HEK293T (cell line): ENCODE measurements at regions not wholly inside any gene's neighbourhood (a gene's known extent, or its start where the extent isn't known, plus 50 kb on each side); places are given as distances from the start of the nearest gene placed in this dataset.

Experiments
- CTCF ChIA-PET: fragments of 350-600 bp; formaldehyde crosslinking; extraction: SDS; loops from one replicate; lab custom pipeline; 2021; ENCODE audit warnings: antibody characterized with exemption, inconsistent platforms; lab: Yijun Ruan, JAX
- POLR2A ChIA-PET: fragments of 350-600 bp; formaldehyde crosslinking; extraction: SDS; loops from one replicate; lab custom pipeline; 2020; ENCODE audit warnings: antibody characterized with exemption, inconsistent platforms; lab: Yijun Ruan, JAX
- DNase-seq: peaks from one replicate; pipeline ENCODE4 v3.0.0; 2012; ENCODE audit warnings: mixed read lengths; ENCODE audit errors: extremely low spot score
- ARNT ChIP-seq: fragments of 450-650 bp; IDR thresholded peaks from 2 replicates; pipeline ENCODE4 v1.6.1; 2017; ENCODE audit warnings: mild to moderate bottlenecking
- BHLHE40 ChIP-seq: fragments of 450-650 bp; IDR thresholded peaks from 2 replicates; pipeline ENCODE4 v1.6.1; 2016; ENCODE audit warnings: mild to moderate bottlenecking, moderate library complexity, borderline replicate concordance
- CTBP1 ChIP-seq: fragments of 450-650 bp; IDR thresholded peaks from 2 replicates; pipeline ENCODE4 v1.6.1; 2016; ENCODE audit warnings: borderline replicate concordance
- ELF4 ChIP-seq: fragments of 450-650 bp; IDR thresholded peaks from 2 replicates; pipeline ENCODE4 v1.6.1; 2017; ENCODE audit warnings: antibody characterized with exemption
- FOXA1 ChIP-seq: fragments of 450-650 bp; IDR thresholded peaks from 2 replicates; pipeline ENCODE4 v1.6.1; 2016; ENCODE audit warnings: mild to moderate bottlenecking
- FOXK2 ChIP-seq: fragments of 450-650 bp; IDR thresholded peaks from 2 replicates; pipeline ENCODE4 v1.6.1; 2016; ENCODE audit warnings: mild to moderate bottlenecking
- FOXM1 ChIP-seq: fragments of 450-650 bp; IDR thresholded peaks from 2 replicates; pipeline ENCODE4 v1.6.1; 2017; ENCODE audit warnings: mild to moderate bottlenecking, borderline replicate concordance
- HDGF ChIP-seq: fragments of 450-650 bp; IDR thresholded peaks from 2 replicates; pipeline ENCODE4 v1.6.1; 2017; ENCODE audit warnings: antibody characterized with exemption, borderline replicate concordance
- L3MBTL2 ChIP-seq: fragments of 450-650 bp; conservative IDR thresholded peaks from 2 replicates; pipeline ENCODE4 v1.6.1; 2016; ENCODE audit warnings: mild to moderate bottlenecking
- LEF1 ChIP-seq: fragments of 450-650 bp; IDR thresholded peaks from 2 replicates; pipeline ENCODE4 v1.6.1; 2017; ENCODE audit warnings: mild to moderate bottlenecking, borderline replicate concordance
- NFRKB ChIP-seq: fragments of 450-650 bp; IDR thresholded peaks from 2 replicates; pipeline ENCODE4 v1.6.1; 2016; ENCODE audit warnings: mild to moderate bottlenecking, moderate library complexity
- SP1 ChIP-seq: fragments of 450-650 bp; IDR thresholded peaks from 2 replicates; pipeline ENCODE4 v1.6.1; 2017
- SUZ12 ChIP-seq: fragments of 450-650 bp; IDR thresholded peaks from 2 replicates; pipeline ENCODE4 v1.6.1; 2016; ENCODE audit warnings: mild to moderate bottlenecking
- TARDBP ChIP-seq: fragments of 450-650 bp; IDR thresholded peaks from 2 replicates; pipeline ENCODE4 v1.6.1; 2016
- ZNF384 ChIP-seq: fragments of 450-650 bp; IDR thresholded peaks from 2 replicates; pipeline ENCODE4 v1.6.1; 2016
- TF ChIP-seq, protein P1 (sequence below): fragments of 450-650 bp; IDR thresholded peaks from 2 replicates; pipeline ENCODE4 v1.6.1; 2016

DNA sequence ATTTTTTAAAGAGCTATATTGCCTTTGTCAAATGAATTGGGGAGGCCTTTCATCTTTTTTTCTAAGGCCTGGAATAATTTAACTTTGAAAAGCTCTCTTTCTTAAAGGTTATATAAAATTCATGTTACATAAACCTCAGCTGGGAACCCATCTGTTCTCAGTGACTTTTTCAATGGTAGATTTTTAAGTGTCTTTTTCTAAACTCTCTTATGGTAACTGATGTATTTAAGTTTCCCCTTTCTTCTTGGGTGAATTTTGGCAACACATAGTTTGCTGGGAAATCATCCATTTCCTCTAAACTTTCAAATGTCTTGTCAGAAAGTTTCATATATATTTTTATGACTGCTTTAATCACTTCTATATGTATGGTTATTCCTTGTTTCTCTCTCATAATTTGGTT is 362.2 kb upstream of the KLF6 start:
- no peak for DNase-seq
- ChIA-PET CTCF (no interaction called here), POLR2A (no interaction called here)
- TF ChIP-seq L3MBTL2 (no peak), TARDBP (no peak), SUZ12 (no peak), CTBP1 (no peak), FOXK2 (no peak), BHLHE40 (no peak), FOXM1 (no peak), ELF4 (no peak), FOXA1 (no peak), ZNF384 (no peak), NFRKB (no peak), HDGF (no peak), ARNT (no peak), SP1 (no peak), LEF1 (no peak)
- TF ChIP-seq, protein P1, sequence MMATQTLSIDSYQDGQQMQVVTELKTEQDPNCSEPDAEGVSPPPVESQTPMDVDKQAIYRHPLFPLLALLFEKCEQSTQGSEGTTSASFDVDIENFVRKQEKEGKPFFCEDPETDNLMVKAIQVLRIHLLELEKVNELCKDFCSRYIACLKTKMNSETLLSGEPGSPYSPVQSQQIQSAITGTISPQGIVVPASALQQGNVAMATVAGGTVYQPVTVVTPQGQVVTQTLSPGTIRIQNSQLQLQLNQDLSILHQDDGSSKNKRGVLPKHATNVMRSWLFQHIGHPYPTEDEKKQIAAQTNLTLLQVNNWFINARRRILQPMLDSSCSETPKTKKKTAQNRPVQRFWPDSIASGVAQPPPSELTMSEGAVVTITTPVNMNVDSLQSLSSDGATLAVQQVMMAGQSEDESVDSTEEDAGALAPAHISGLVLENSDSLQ: no peak

DNA sequence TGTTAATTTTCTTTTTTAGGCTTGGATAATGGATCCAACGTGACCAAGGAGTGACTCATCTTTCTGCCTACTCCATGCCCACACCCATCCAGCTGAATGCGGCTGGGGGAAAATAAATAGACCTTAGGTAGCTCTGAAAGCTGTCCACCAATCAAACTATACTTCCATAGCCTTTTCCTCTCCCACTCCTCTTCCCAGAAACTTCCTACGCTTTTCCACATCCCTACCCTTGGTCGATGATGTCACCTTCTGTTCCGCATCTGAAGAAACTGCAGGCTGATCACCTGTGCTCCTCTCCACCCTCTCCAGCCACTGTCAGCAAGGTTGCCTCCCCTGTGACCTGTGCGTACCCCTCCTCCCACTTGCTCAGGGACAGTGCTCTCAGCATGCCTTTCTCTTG is 359.8 kb upstream of the KLF6 start:
- DNase-seq: no peak
- ChIA-PET POLR2A (no interaction called here), CTCF (no interaction called here)
- TF ChIP-seq FOXA1 (no peak), ELF4 (no peak), LEF1 (no peak), FOXK2 (no peak), TARDBP (no peak), HDGF (no peak), L3MBTL2 (no peak), BHLHE40 (no peak), ARNT (no peak), NFRKB (no peak)
- TF ChIP-seq, protein P1: no peak

DNA sequence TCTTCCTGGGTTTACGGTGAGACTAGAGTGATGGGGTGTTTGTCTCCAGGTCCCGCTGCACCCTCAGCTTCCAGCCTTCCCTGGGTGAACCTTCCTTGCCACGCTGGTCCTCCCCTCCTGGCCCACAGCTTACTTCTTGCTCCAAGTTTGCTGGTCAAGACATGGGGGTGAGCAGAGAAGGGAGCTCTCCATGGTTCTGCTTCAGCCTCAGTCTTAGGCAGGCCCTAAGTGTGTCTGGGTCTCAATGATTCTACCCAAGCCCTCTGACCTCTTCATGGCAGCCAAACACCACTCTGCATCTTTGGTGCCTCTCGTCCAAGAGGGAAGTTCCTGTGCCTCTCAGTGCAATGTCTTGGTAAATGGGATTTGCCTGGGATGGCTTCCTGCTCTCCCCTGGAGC is 356.5 kb upstream of the KLF6 start:
- no peak for DNase-seq
- TF ChIP-seq FOXA1 (no peak), BHLHE40 (no peak), ARNT (no peak), FOXK2 (no peak), ZNF384 (no peak), ELF4 (no peak), NFRKB (no peak), TARDBP (no peak), LEF1 (no peak), L3MBTL2 (no peak), SP1 (no peak), CTBP1 (no peak), FOXM1 (no peak), HDGF (no peak), SUZ12 (no peak)
- TF ChIP-seq, protein P1: no peak
- POLR2A ChIA-PET: no interaction called here
- CTCF ChIA-PET: no interaction called here

DNA sequence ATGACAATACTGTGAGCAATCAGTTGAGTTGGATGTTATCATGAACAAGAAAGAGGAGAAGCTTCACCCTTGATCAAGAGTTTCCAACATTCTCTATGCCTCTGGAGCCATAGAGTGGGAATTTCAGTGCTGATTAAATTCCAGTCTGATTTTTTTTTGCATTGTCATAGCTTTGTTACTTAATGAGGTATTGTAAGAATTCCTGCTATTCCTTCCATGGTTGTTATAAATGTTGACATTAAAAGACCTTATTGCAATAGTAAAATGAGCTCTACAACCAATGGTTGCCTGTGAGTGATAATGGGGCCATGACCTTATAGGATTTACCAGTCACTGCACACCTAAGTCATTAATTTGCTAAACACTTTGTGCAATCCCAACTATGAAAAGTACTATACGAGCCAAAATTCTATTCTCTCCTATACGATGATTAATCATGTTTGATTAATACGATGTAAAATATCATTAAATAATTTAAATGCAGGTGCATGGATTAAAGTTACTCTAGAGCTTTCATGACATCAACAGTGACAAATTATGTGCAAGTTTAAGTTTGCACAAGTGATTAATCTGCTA is 353.2 kb upstream of the KLF6 start:
- CTCF ChIA-PET: no interaction called here
- TF ChIP-seq HDGF (no peak), TARDBP (no peak), ZNF384 (no peak), L3MBTL2 (no peak), FOXK2 (no peak), BHLHE40 (no peak), LEF1 (no peak), FOXA1 (no peak), FOXM1 (no peak), ELF4 (no peak), NFRKB (no peak), SUZ12 (no peak), CTBP1 (no peak), ARNT (no peak), SP1 (no peak)
- TF ChIP-seq, protein P1: no peak
- DNase-seq: no peak
- POLR2A ChIA-PET: no interaction called here

DNA sequence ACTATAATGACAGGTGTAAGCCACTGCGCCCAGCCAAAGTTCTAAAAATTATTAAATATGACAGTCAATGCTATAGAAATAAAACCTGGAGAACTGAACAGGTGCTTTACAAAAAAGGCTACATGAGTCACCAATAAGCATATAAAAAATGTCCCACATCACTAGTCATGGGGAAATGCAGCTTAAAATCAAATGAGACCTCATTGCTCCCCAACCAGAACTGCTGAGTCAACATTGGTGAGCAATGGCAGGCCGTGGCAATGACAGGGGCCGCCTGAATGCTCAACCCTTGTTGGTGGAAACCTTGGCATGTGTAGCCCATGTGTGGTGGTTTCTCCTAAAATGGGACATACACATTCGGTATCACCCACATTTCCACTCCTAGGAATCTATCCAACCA is 352.3 kb upstream of the KLF6 start:
- no peak for DNase-seq
- TF ChIP-seq BHLHE40: no peak
- no peak for TF ChIP-seq TARDBP
- TF ChIP-seq, protein P1: no peak
- TF ChIP-seq LEF1: no peak
- TF ChIP-seq NFRKB: no peak
- no peak for TF ChIP-seq ARNT
- no peak for TF ChIP-seq L3MBTL2
- no peak for TF ChIP-seq FOXM1
- no peak for TF ChIP-seq HDGF
- TF ChIP-seq CTBP1: no peak
- no peak for TF ChIP-seq SUZ12
- no peak for TF ChIP-seq SP1
- no peak for TF ChIP-seq ZNF384
- TF ChIP-seq FOXK2: no peak
- no peak for TF ChIP-seq ELF4
- ChIA-PET POLR2A (no interaction called here), CTCF (interaction anchor here (0.6 kb wide), 1 partner anchor 50 kb away, joined by 3 read pairs; no protein-coding TSS in a partner anchor)
